ENCODE measurements at regions not wholly inside any gene's neighbourhood (a gene's known extent, or its start where the extent isn't known, plus 50 kb on each side); places are given as distances from the start of the nearest gene placed in this dataset.

DNA sequence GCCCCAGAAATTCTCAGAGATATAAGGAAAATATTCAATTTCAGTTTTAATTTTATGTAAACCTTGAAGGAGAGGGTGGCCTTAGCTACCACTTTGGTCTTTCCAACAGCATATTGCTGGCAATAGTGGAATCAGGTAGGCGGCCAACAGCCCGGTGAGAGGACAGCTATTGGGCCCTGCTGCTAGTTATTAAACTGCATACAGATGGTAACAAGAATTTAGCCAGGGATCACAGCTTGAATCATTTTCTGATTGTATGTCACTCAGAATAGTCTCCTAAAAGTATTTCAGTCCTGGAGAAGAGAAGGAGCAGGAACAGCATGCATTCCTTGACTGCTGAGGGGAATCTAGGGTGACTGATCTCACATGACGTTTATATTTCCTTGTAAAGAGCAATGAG is 261.4 kb upstream of the SMIM30 start:
- H3K27ac ChIP-seq (ENCODE audit: low read length, poor library complexity, severe bottlenecking): no peak overlapping the region

DNA sequence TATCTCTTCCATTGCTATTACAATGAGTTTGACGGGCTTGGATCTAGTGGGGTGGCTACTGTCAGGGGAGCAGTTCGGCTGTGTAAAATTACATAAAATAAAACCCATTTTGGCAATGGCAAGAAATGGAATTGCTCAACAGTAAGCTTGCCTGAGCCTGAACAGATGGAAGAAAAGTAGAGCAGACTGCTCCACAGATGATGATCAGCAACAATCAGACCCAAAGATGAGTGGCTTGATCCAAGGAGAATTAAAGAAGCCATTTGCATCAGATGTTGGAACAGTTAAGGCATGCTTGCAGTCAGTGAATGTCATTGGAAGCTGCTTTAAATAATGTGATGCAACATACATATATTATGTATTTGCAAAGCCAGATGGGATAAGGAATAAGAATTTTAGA is 256.6 kb upstream of the SMIM30 start:
- Histone ChIP-seq H3K79me1 (replicated peaks; ENCODE audit: low read length, poor library complexity, severe bottlenecking) (no peaks in the 10 kb centered on the region), H3K18ac (ENCODE audit: low read depth in 1 of 2, low read length in 2 of 2) (no peak overlapping the region), H3K4me2 (ENCODE audit: low read length, poor library complexity, severe bottlenecking) (no peak overlapping the region), H3K9me3 (ENCODE audit: control insufficient read depth, low read length) (no peaks in the 10 kb centered on the region), H4K91ac (ENCODE audit: low read length) (no peak overlapping the region), H2BK120ac (ENCODE audit: low read depth, low read length) (no peak overlapping the region), H3K9ac (ENCODE audit: low read length) (no peak overlapping the region), H3K23ac (ENCODE audit: low read length in 2 of 2) (no peak overlapping the region), H3K27me3 (ENCODE audit: control insufficient read depth in 1 of 2, insufficient read depth in 1 of 2, low read length in 2 of 2) (no peaks in the 10 kb centered on the region), H3K4ac (ENCODE audit: low read depth in 1 of 2, low read length in 2 of 2) (no peak overlapping the region), H4K8ac (ENCODE audit: low read length) (no peak overlapping the region), H2AFZ (ENCODE audit: low read depth, low read length) (no peak overlapping the region), H2BK15ac (ENCODE audit: low read depth, poor library complexity, severe bottlenecking) (no peak overlapping the region), H2BK5ac (ENCODE audit: low read depth, low read length, poor library complexity, severe bottlenecking) (no peak overlapping the region), H3K4me3 (ENCODE audit: insufficient read depth in 1 of 2, low read depth in 1 of 2, low read length in 2 of 2) (no peak overlapping the region), H2BK12ac (ENCODE audit: low read length in 2 of 2) (no peak overlapping the region), H2AK5ac (ENCODE audit: low read length, severe bottlenecking) (no peak overlapping the region), H3K27ac (ENCODE audit: low read length, poor library complexity, severe bottlenecking) (no peak overlapping the region), H3K36me3 (ENCODE audit: control insufficient read depth in 1 of 2, insufficient read depth in 2 of 2, low read depth in 1 of 2, low read length in 2 of 2) (no peaks in the 10 kb centered on the region), H3K4me1 (ENCODE audit: control insufficient read depth, insufficient read depth, low read depth, low read length) (no peaks in the 10 kb centered on the region), H3K14ac (ENCODE audit: low read length in 2 of 2) (no peak overlapping the region)
- DNase-seq: no peak
- WGBS: 47% methylated on average over 2 of the region's 2 CpGs

More for the DNA sequence above, 261.4 kb upstream of the SMIM30 start:
- no peaks in the 10 kb centered on the region for H3K27me3 ChIP-seq (ENCODE audit: control insufficient read depth in 1 of 2, insufficient read depth in 1 of 2, low read length in 2 of 2)
- no peak overlapping the region for H2AFZ ChIP-seq (ENCODE audit: low read depth, low read length)
- H2AK5ac ChIP-seq (ENCODE audit: low read length, severe bottlenecking): no peak overlapping the region
- 89% methylated on average over 3 of the region's 3 CpGs for WGBS
- H3K9me3 ChIP-seq (ENCODE audit: control insufficient read depth, low read length): no peaks in the 10 kb centered on the region
- H4K8ac ChIP-seq (ENCODE audit: low read length): no peak overlapping the region
- H3K9ac ChIP-seq (ENCODE audit: low read length): no peak overlapping the region
- no peak overlapping the region for H3K4me3 ChIP-seq (ENCODE audit: insufficient read depth in 1 of 2, low read depth in 1 of 2, low read length in 2 of 2)
- no peak overlapping the region for H3K18ac ChIP-seq (ENCODE audit: low read depth in 1 of 2, low read length in 2 of 2)
- H3K23ac ChIP-seq (ENCODE audit: low read length in 2 of 2): no peak overlapping the region
- H3K14ac ChIP-seq (ENCODE audit: low read length in 2 of 2): no peak overlapping the region
- H3K79me1 ChIP-seq (replicated peaks; ENCODE audit: low read length, poor library complexity, severe bottlenecking): no peaks in the 10 kb centered on the region
- H3K4me2 ChIP-seq (ENCODE audit: low read length, poor library complexity, severe bottlenecking): no peak overlapping the region
- H3K4me1 ChIP-seq (ENCODE audit: control insufficient read depth, insufficient read depth, low read depth, low read length): no peaks in the 10 kb centered on the region
- no peak overlapping the region for H2BK12ac ChIP-seq (ENCODE audit: low read length in 2 of 2)
- H2BK120ac ChIP-seq (ENCODE audit: low read depth, low read length): no peak overlapping the region
- no peak for DNase-seq
- no peak overlapping the region for H2BK15ac ChIP-seq (ENCODE audit: low read depth, poor library complexity, severe bottlenecking)
- H3K36me3 ChIP-seq (ENCODE audit: control insufficient read depth in 1 of 2, insufficient read depth in 2 of 2, low read depth in 1 of 2, low read length in 2 of 2): no peaks in the 10 kb centered on the region
- H3K4ac ChIP-seq (ENCODE audit: low read depth in 1 of 2, low read length in 2 of 2): no peak overlapping the region
- no peak overlapping the region for H2BK5ac ChIP-seq (ENCODE audit: low read depth, low read length, poor library complexity, severe bottlenecking)
- H4K91ac ChIP-seq (ENCODE audit: low read length): no peak overlapping the region

DNA sequence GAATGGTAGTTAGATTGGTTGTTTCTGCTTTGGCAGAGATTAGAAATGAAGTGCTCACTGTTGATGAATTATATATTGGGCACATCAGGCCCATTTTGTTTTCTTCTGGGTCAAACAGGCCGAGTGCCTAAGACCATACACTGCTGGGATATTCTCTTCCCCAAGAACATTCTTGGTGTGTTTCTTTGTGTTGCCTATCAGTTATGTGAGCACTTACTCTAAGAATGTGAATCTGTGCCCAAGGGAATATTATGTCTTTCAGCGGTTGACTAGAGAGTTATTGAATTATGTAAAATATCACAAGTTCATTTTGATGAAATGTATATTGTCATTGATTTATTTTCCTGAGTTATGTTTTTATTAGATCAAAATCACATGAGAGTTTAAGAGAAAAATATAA is 255.5 kb upstream of the SMIM30 start:
- 33% methylated on average over 1 of the region's 2 CpGs for WGBS
- no peak overlapping the region for H3K4ac ChIP-seq (ENCODE audit: low read depth in 1 of 2, low read length in 2 of 2)

DNA sequence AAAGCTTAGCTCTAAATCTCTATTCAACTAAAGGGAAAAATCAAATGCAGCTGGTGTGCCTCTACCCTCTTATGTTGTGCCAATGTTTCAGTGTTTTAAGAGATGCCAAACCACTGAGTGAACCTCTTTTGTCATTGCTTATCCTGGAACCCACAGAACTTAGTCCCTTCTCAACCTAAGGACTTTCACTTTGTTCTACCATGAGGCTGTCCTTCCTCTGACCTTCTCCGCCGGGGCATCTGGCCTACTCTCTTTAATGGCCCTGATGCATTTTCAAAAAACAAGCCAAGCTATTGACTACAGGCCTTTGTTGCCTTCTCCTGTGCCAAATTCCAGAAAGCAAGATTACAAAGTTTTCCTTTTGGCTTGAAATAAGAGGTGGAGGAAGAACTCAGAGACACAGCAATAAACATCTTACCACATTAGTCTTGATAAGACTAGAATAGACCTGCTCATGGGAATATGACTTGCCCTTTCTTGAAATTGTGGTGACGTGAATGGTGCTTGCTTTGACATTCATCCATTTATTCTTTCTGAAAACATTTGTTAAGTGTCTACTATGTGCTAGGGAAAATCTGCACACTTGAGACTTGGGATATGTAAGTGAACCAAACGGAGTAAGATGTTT is 253.2 kb upstream of the SMIM30 start:
- no peak overlapping the region for H3K4ac ChIP-seq (ENCODE audit: low read depth in 1 of 2, low read length in 2 of 2)
- no peak overlapping the region for H3K14ac ChIP-seq (ENCODE audit: low read length in 2 of 2)
- no peak overlapping the region for H4K91ac ChIP-seq (ENCODE audit: low read length)
- H2BK15ac ChIP-seq (ENCODE audit: low read depth, poor library complexity, severe bottlenecking): no peak overlapping the region
- H3K9me3 ChIP-seq (ENCODE audit: control insufficient read depth, low read length): no peaks in the 10 kb centered on the region
- H2AK5ac ChIP-seq (ENCODE audit: low read length, severe bottlenecking): no peak overlapping the region
- H2BK12ac ChIP-seq (ENCODE audit: low read length in 2 of 2): no peak overlapping the region
- H3K4me1 ChIP-seq (ENCODE audit: control insufficient read depth, insufficient read depth, low read depth, low read length): no peaks in the 10 kb centered on the region
- H3K27ac ChIP-seq (ENCODE audit: low read length, poor library complexity, severe bottlenecking): no peak overlapping the region
- H3K4me3 ChIP-seq (ENCODE audit: insufficient read depth in 1 of 2, low read depth in 1 of 2, low read length in 2 of 2): no peak overlapping the region
- 71% methylated on average over 4 of the region's 4 CpGs for WGBS
- H4K8ac ChIP-seq (ENCODE audit: low read length): no peak overlapping the region
- H2BK120ac ChIP-seq (ENCODE audit: low read depth, low read length): no peak overlapping the region
- H3K4me2 ChIP-seq (ENCODE audit: low read length, poor library complexity, severe bottlenecking): no peak overlapping the region
- no peaks in the 10 kb centered on the region for H3K79me1 ChIP-seq (replicated peaks; ENCODE audit: low read length, poor library complexity, severe bottlenecking)
- H3K36me3 ChIP-seq (ENCODE audit: control insufficient read depth in 1 of 2, insufficient read depth in 2 of 2, low read depth in 1 of 2, low read length in 2 of 2): no peaks in the 10 kb centered on the region
- H3K18ac ChIP-seq (ENCODE audit: low read depth in 1 of 2, low read length in 2 of 2): no peak overlapping the region
- H3K23ac ChIP-seq (ENCODE audit: low read length in 2 of 2): no peak overlapping the region
- no peak overlapping the region for H2AFZ ChIP-seq (ENCODE audit: low read depth, low read length)
- H2BK5ac ChIP-seq (ENCODE audit: low read depth, low read length, poor library complexity, severe bottlenecking): no peak overlapping the region
- no peak for DNase-seq
- H3K27me3 ChIP-seq (ENCODE audit: control insufficient read depth in 1 of 2, insufficient read depth in 1 of 2, low read length in 2 of 2): no peaks in the 10 kb centered on the region
- no peak overlapping the region for H3K9ac ChIP-seq (ENCODE audit: low read length)

More for the DNA sequence above, 255.5 kb upstream of the SMIM30 start:
- H3K36me3 ChIP-seq (ENCODE audit: control insufficient read depth in 1 of 2, insufficient read depth in 2 of 2, low read depth in 1 of 2, low read length in 2 of 2): no peaks in the 10 kb centered on the region
- H2BK12ac ChIP-seq (ENCODE audit: low read length in 2 of 2): no peak overlapping the region
- H2BK5ac ChIP-seq (ENCODE audit: low read depth, low read length, poor library complexity, severe bottlenecking): no peak overlapping the region
- no peaks in the 10 kb centered on the region for H3K4me1 ChIP-seq (ENCODE audit: control insufficient read depth, insufficient read depth, low read depth, low read length)
- no peak overlapping the region for H3K27ac ChIP-seq (ENCODE audit: low read length, poor library complexity, severe bottlenecking)
- no peak for DNase-seq
- H3K4me3 ChIP-seq (ENCODE audit: insufficient read depth in 1 of 2, low read depth in 1 of 2, low read length in 2 of 2): no peak overlapping the region
- H4K8ac ChIP-seq (ENCODE audit: low read length): no peak overlapping the region
- no peak overlapping the region for H3K4me2 ChIP-seq (ENCODE audit: low read length, poor library complexity, severe bottlenecking)
- no peak overlapping the region for H3K18ac ChIP-seq (ENCODE audit: low read depth in 1 of 2, low read length in 2 of 2)
- H2BK120ac ChIP-seq (ENCODE audit: low read depth, low read length): no peak overlapping the region
- no peaks in the 10 kb centered on the region for H3K27me3 ChIP-seq (ENCODE audit: control insufficient read depth in 1 of 2, insufficient read depth in 1 of 2, low read length in 2 of 2)
- no peak overlapping the region for H2BK15ac ChIP-seq (ENCODE audit: low read depth, poor library complexity, severe bottlenecking)
- H3K9me3 ChIP-seq (ENCODE audit: control insufficient read depth, low read length): no peaks in the 10 kb centered on the region
- H3K79me1 ChIP-seq (replicated peaks; ENCODE audit: low read length, poor library complexity, severe bottlenecking): no peaks in the 10 kb centered on the region
- H3K9ac ChIP-seq (ENCODE audit: low read length): no peak overlapping the region
- no peak overlapping the region for H2AFZ ChIP-seq (ENCODE audit: low read depth, low read length)
- no peak overlapping the region for H3K14ac ChIP-seq (ENCODE audit: low read length in 2 of 2)
- no peak overlapping the region for H3K23ac ChIP-seq (ENCODE audit: low read length in 2 of 2)
- no peak overlapping the region for H2AK5ac ChIP-seq (ENCODE audit: low read length, severe bottlenecking)
- H4K91ac ChIP-seq (ENCODE audit: low read length): no peak overlapping the region
